Astrocyte of the spinal cord (primary cell): ENCODE measurements at regions not wholly inside any gene's neighbourhood (a gene's known extent, or its start where the extent isn't known, plus 50 kb on each side); places are given as distances from the start of the nearest gene placed in this dataset.
"Not testable (repeated sequence)": the region's sequence is repeated elsewhere in the genome, so short reads cannot be mapped to it uniquely, and the experiment has no call there.

Source experiments
- DNase-seq: peaks from one replicate; pipeline ENCODE4 v3.0.0; 2011; ENCODE audit warnings: low read depth, low spot score
- H3K4me3 ChIP-seq: 2 replicates; pipeline ENCODE4 v1.5.1; 2011; ENCODE audit warnings: low read depth, mild to moderate bottlenecking, low read length, moderate library complexity
- in situ Hi-C: cut with HindIII; loops from 2 replicates; pipeline ENCODE4 v1.10.0; 2017; ENCODE audit warnings: low sequenced_read_pairs
- TF ChIP-seq, protein P1 (sequence below): IDR thresholded peaks from 2 replicates; pipeline ENCODE4 v1.5.1; 2012; ENCODE audit warnings: low read depth, mild to moderate bottlenecking, low read length, inconsistent platforms

DNA sequence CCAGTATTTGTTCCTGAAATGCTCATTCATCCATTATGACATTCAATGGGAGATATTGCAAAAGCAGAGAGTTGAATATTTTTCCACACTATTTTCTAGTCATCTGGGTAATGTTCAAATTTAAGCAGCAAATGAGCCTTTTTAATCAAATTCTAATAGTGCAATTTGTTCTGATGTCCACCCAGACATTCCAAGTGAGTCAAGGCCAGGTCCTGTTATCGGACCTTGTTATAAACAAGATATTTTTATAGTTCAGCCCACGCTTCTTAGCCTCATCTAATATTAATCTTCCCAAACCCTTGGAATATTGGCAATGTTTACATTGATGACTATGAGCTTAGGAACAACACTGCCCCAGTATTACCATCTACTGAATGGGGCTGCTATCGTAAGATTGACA, 500.1 kb upstream of the PHF14 start:
- TF ChIP-seq, protein P1, sequence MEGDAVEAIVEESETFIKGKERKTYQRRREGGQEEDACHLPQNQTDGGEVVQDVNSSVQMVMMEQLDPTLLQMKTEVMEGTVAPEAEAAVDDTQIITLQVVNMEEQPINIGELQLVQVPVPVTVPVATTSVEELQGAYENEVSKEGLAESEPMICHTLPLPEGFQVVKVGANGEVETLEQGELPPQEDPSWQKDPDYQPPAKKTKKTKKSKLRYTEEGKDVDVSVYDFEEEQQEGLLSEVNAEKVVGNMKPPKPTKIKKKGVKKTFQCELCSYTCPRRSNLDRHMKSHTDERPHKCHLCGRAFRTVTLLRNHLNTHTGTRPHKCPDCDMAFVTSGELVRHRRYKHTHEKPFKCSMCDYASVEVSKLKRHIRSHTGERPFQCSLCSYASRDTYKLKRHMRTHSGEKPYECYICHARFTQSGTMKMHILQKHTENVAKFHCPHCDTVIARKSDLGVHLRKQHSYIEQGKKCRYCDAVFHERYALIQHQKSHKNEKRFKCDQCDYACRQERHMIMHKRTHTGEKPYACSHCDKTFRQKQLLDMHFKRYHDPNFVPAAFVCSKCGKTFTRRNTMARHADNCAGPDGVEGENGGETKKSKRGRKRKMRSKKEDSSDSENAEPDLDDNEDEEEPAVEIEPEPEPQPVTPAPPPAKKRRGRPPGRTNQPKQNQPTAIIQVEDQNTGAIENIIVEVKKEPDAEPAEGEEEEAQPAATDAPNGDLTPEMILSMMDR = no peak
- H3K4me3 ChIP-seq = no peak overlapping the region
- in situ Hi-C loops = no loop called here
- DNase-seq = no peak

DNA sequence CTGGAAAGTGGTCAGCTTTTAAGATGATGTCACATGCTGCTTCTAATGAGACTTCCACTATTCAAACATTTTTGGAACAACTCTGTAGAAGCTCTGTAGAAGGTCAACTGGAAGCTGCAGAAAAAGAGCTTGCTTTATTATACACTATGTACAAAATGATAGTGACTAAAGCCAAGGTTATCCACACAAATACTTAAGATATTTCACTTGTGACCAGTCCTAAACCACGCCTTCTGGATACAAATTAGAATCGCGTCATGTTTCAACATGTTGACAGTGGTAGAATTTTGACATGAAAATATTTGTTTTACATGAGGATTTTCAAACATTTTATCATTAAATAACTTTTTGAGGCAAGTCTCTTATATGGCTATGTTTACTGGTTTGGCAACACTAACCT, 499.6 kb upstream of the PHF14 start:
- H3K4me3 ChIP-seq = no peak overlapping the region
- TF ChIP-seq, protein P1 = no peak
- peak; percentile 25 for DNase-seq
- in situ Hi-C loops = no loop called here

DNA sequence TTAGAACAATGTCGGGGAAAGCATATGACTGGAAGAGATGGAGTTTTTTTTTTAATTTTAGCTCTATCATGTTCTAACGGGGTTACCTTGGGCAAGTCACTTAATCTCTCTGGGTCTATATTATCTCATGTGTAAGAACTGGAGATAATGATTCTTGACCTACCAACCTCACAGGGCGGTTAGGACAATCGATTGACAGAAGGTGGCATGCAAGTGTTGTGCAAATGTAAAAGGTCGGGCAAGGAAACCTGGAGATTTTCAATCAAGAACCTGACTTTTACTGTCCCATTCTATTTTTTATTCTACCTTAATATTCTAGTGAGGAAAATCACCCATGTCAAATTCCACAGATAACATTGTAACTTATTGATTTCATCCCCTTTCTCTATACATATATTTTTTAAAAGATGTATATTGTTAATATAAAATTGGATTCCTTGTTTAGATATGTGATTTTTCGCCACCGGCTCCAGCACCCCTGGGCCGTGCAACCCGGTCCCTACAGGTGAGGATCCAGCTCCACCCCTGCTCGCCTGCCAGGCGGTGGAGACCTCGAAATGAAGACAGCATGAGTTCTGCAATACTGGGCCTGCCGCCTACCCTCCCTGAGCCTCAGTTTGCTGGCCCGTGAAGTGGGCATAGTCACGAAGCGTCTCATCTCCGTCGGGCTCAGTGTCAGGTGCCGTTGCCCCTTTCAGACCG, 497.6 kb upstream of the PHF14 start:
- TF ChIP-seq, protein P1 = no peak
- no peak overlapping the region for H3K4me3 ChIP-seq
- in situ Hi-C loops = no loop called here
- DNase-seq = no peak

DNA sequence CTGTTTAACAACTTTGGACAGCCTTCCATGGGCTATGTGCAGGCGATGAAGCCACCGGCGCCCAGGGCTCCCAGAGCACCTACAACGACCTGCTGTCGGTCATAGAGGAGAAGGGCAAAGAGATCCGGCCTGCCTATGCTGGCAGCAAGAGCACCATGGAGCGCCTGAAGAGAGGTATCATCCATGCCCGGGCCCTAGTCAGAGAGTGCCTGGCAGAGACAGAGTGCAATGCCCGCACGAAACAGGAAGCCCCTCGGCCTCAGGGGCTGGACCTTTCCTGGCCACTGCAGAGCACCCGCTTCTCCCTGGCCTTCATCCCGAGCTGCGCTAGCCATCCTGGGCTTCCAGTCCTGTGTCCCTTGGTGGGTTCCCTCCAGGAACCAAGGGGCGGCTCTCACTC, 497.0 kb upstream of the PHF14 start:
- TF ChIP-seq, protein P1 = no peak
- no peak for DNase-seq
- H3K4me3 ChIP-seq = no peak overlapping the region
- in situ Hi-C loops = no loop called here

DNA sequence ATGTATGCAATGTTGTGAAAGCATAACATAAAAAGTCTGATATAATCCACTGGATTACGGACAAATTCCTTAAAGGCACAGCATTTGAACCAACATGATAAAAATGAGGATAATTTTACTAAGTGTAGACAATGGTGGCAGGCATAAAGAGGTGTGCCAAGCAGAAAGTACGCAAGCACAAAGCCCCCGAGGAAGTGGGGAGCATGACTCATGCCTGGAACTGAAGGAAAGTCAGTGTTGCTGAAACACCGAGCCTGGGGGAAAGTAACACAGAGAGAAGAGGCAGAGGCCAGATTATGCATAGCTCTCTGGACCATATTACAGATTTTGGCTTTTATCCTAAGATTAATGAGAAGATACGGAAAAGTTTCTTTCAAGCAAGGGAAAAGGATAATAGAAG, 490.0 kb upstream of the PHF14 start:
- in situ Hi-C loops = no loop called here
- TF ChIP-seq, protein P1 = no peak
- DNase-seq = peak; percentile 33

DNA sequence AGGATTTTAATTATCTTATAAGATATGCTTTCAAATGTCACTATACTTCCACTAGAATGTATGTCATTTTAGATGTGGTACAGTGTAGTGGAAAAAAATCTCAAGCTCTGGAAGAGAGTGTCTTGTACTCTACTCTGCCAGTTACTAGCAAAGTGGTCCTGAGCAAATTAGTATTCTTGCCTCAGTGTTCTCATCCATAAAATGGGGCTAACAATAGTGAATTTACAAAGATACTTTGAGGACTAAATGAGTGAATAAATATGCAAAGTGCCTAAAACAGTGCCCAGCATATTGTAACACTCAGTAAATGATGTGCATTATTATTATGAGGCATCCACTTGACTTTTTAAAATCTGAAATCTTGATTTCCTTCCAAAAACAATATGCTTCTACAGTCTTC, 488.9 kb upstream of the PHF14 start:
- DNase-seq = no peak
- in situ Hi-C loops = no loop called here
- no peak overlapping the region for H3K4me3 ChIP-seq
- TF ChIP-seq, protein P1 = no peak

More for the DNA sequence above, 490.0 kb upstream of the PHF14 start:
- H3K4me3 ChIP-seq = no peak overlapping the region

DNA sequence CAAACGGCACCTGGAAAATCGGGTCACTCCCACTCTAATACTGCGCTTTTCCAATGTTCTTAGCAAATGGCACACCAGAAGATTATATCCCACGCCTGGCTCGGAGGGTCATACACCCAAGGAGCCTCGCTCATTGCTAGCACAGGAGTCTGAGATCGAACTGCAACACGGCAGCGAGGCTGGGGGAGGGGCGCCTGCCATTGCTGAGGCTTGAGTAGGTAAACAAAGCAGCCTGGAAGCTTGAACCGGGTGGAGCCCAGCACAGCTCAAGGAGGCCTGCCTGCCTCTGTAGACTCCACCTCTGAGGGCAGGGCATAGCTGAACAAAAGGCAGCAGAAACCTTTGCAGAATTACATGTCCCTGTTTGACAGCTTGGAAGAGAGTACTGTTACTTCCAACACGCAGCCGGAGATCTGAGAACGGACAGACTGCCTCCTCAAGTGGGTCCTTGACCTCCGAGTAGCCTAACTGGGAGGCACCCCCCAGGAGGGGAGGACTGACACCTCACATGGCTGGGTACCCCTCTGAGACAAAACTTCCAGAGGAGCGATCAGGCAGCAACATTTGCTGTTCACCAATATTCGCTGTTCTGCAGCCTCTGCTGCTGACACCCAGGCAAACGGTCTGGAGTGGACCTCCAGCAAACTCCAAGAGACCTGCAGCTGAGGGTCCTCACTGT, 472.3 kb upstream of the PHF14 start:
- H3K4me3 ChIP-seq, in situ Hi-C loops, DNase-seq: not testable (repeated sequence)
